ENCODE measurements at regions not wholly inside any gene's neighbourhood (a gene's known extent, or its start where the extent isn't known, plus 50 kb on each side); places are given as distances from the start of the nearest gene placed in this dataset.

DNA sequence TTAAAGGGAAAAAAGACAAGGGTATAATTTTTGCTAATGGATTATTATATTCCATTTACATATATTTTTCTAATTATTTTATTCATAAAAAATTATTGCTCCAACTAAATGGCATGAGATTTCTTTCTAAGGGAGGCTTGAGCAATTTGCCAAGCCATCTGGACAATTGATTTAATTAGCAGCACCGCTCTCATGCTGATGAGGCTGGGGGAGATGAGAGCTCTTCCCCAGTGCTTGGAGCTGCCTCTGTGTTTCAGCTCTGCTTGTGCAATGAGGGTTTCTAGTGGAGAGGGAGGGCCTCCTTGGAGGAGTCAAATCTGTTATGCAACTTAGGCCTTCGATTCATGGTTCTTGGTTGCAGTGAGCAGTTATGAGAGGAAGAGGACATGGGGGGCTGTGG lies 574.3 kb downstream of the TCERG1L start:
- Histone ChIP-seq H3K4me1 (ENCODE audit: control insufficient read depth, extremely low read depth, insufficient read depth, low read length) (no peaks in the 10 kb centered on the region), H3K27ac (ENCODE audit: control insufficient read depth, insufficient read depth, low read length) (no peak overlapping the region), H3K9me3 (ENCODE audit: control insufficient read depth, low read depth, low read length) (peaks cover 7% of the 10 kb centered on the region), H3K9me1 (ENCODE audit: control insufficient read depth, extremely low read depth, insufficient read depth, low read length) (no peaks in the 10 kb centered on the region), H3K79me2 (ENCODE audit: control insufficient read depth, insufficient read depth, low read length) (no peaks in the 10 kb centered on the region), H2AFZ (ENCODE audit: control insufficient read depth, low read length) (no peak overlapping the region), H3K4me2 (ENCODE audit: control insufficient read depth, extremely low read depth, insufficient read depth, low read depth, low read length) (no peak overlapping the region), H3K9ac (ENCODE audit: control insufficient read depth, extremely low read depth, insufficient read depth, low read length) (no peak overlapping the region), H4K20me1 (ENCODE audit: control insufficient read depth, extremely low read depth, insufficient read depth, low read length) (no peaks in the 10 kb centered on the region), H3K27me3 (ENCODE audit: control insufficient read depth, extremely low read depth, insufficient read depth, low read length) (no peaks in the 10 kb centered on the region), H3K4me3 (ENCODE audit: control insufficient read depth in 2 of 3, extremely low read depth in 1 of 3, insufficient read depth in 2 of 3, low read depth in 1 of 3, low read length in 3 of 3) (no peak overlapping the region), H3K36me3 (ENCODE audit: control insufficient read depth in 2 of 2, extremely low read depth in 1 of 2, insufficient read depth in 2 of 2, low read length in 2 of 2) (no peaks in the 10 kb centered on the region)
- dilution Hi-C loops (cut with MboI; ENCODE audit: extremely low pct_ligation_motif_present, low sequenced_read_pairs), result no loop called here
- DNase-seq (ENCODE audit: low read depth, low spot score) (no peak), FAIRE-seq (no peak)
- TF ChIP-seq, protein P1, sequence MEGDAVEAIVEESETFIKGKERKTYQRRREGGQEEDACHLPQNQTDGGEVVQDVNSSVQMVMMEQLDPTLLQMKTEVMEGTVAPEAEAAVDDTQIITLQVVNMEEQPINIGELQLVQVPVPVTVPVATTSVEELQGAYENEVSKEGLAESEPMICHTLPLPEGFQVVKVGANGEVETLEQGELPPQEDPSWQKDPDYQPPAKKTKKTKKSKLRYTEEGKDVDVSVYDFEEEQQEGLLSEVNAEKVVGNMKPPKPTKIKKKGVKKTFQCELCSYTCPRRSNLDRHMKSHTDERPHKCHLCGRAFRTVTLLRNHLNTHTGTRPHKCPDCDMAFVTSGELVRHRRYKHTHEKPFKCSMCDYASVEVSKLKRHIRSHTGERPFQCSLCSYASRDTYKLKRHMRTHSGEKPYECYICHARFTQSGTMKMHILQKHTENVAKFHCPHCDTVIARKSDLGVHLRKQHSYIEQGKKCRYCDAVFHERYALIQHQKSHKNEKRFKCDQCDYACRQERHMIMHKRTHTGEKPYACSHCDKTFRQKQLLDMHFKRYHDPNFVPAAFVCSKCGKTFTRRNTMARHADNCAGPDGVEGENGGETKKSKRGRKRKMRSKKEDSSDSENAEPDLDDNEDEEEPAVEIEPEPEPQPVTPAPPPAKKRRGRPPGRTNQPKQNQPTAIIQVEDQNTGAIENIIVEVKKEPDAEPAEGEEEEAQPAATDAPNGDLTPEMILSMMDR (optimal IDR thresholded peaks at IDR 0.05 in 1 of 3, IDR thresholded peaks at IDR 0.05 in 1 of 3, conservative IDR thresholded peaks at IDR 0.05 in 1 of 3; ENCODE audit: extremely low read depth in 1 of 3, insufficient read depth in 2 of 3, low read length in 3 of 3), result no peak
- TF ChIP-seq EZH2 (IDR thresholded peaks at IDR 0.05; ENCODE audit: low read length), result no peak

DNA sequence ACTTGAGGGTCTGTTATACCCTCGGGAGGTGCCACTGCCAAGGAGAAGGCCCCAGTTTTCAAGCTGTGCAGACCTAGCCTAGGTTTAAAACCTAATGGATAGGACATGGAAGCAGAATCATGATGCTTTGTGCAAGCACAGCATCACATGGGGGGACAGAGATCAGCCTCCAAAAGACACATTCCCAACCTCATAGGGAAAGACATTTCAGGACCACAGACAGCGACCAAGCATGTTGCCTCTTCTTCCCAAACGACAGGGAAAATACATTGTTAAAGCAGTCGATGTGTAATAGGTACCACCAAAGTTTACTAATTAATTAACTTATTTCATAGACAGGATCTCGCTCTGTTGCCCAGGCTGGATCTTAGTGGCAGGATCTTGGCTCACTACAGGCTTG lies 573.9 kb downstream of the TCERG1L start:
- no peaks in the 10 kb centered on the region for H4K20me1 ChIP-seq (ENCODE audit: control insufficient read depth, extremely low read depth, insufficient read depth, low read length)
- peaks cover 7% of the 10 kb centered on the region for H3K9me3 ChIP-seq (ENCODE audit: control insufficient read depth, low read depth, low read length)
- H3K4me3 ChIP-seq (ENCODE audit: control insufficient read depth in 2 of 3, extremely low read depth in 1 of 3, insufficient read depth in 2 of 3, low read depth in 1 of 3, low read length in 3 of 3), result no peak overlapping the region
- H3K27ac ChIP-seq (ENCODE audit: control insufficient read depth, insufficient read depth, low read length), result no peak overlapping the region
- H2AFZ ChIP-seq (ENCODE audit: control insufficient read depth, low read length), result no peak overlapping the region
- H3K79me2 ChIP-seq (ENCODE audit: control insufficient read depth, insufficient read depth, low read length), result no peaks in the 10 kb centered on the region
- TF ChIP-seq EZH2 (IDR thresholded peaks at IDR 0.05; ENCODE audit: low read length), result no peak
- H3K4me1 ChIP-seq (ENCODE audit: control insufficient read depth, extremely low read depth, insufficient read depth, low read length), result no peaks in the 10 kb centered on the region
- no peak overlapping the region for H3K4me2 ChIP-seq (ENCODE audit: control insufficient read depth, extremely low read depth, insufficient read depth, low read depth, low read length)
- no peak overlapping the region for H3K9ac ChIP-seq (ENCODE audit: control insufficient read depth, extremely low read depth, insufficient read depth, low read length)
- no peak for DNase-seq (ENCODE audit: low read depth, low spot score)
- H3K36me3 ChIP-seq (ENCODE audit: control insufficient read depth in 2 of 2, extremely low read depth in 1 of 2, insufficient read depth in 2 of 2, low read length in 2 of 2), result no peaks in the 10 kb centered on the region
- H3K9me1 ChIP-seq (ENCODE audit: control insufficient read depth, extremely low read depth, insufficient read depth, low read length), result no peaks in the 10 kb centered on the region
- dilution Hi-C loops (cut with MboI; ENCODE audit: extremely low pct_ligation_motif_present, low sequenced_read_pairs), result no loop called here
- no peaks in the 10 kb centered on the region for H3K27me3 ChIP-seq (ENCODE audit: control insufficient read depth, extremely low read depth, insufficient read depth, low read length)
- no peak for FAIRE-seq

DNA sequence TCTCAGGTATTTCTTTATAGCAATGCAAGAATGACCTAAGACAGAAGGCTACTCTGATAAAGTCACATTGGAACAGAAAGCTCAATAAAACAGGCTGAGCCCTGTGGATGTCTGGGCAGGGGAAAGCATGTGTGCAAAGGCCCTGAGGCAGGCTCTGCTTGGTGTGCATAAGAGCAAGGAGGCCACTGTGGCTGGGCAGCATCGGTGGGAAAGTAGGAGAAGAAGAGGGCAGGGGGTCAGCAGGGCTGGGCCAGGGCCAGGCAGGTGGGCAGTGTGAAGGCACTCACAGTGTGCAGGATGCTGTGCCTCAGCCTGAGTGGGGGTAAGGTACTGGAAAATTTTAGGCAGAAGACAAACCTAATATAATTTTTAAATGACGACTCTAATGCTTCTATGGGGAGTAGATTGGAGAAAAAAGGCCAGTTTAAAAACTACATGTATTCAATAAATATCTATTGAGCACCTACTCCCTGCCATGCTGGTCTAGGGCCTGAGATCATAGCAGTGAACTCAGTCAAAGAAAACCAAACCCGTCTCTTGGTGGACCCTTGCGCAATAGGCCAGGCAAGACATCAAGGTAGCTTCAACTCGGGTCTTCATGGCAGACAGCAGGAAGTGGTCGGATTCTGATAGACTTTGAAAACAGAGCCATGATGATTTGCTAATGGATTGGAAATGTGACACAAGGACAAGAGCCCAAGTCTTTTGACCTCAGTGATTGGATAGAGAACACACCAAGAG lies 572.3 kb downstream of the TCERG1L start:
- no peaks in the 10 kb centered on the region for H3K79me2 ChIP-seq (ENCODE audit: control insufficient read depth, insufficient read depth, low read length)
- TF ChIP-seq, protein P1 (optimal IDR thresholded peaks at IDR 0.05 in 1 of 3, IDR thresholded peaks at IDR 0.05 in 1 of 3, conservative IDR thresholded peaks at IDR 0.05 in 1 of 3; ENCODE audit: extremely low read depth in 1 of 3, insufficient read depth in 2 of 3, low read length in 3 of 3), result no peak
- TF ChIP-seq EZH2 (IDR thresholded peaks at IDR 0.05; ENCODE audit: low read length), result no peak
- no peaks in the 10 kb centered on the region for H3K4me1 ChIP-seq (ENCODE audit: control insufficient read depth, extremely low read depth, insufficient read depth, low read length)
- H3K4me2 ChIP-seq (ENCODE audit: control insufficient read depth, extremely low read depth, insufficient read depth, low read depth, low read length), result no peak overlapping the region
- dilution Hi-C loops (cut with MboI; ENCODE audit: extremely low pct_ligation_motif_present, low sequenced_read_pairs), result no loop called here
- H3K36me3 ChIP-seq (ENCODE audit: control insufficient read depth in 2 of 2, extremely low read depth in 1 of 2, insufficient read depth in 2 of 2, low read length in 2 of 2), result no peaks in the 10 kb centered on the region
- H3K27me3 ChIP-seq (ENCODE audit: control insufficient read depth, extremely low read depth, insufficient read depth, low read length), result no peaks in the 10 kb centered on the region
- no peak overlapping the region for H2AFZ ChIP-seq (ENCODE audit: control insufficient read depth, low read length)
- H3K9me3 ChIP-seq (ENCODE audit: control insufficient read depth, low read depth, low read length), result peaks cover 10% of the 10 kb centered on the region
- H3K27ac ChIP-seq (ENCODE audit: control insufficient read depth, insufficient read depth, low read length), result no peak overlapping the region
- no peak overlapping the region for H3K4me3 ChIP-seq (ENCODE audit: control insufficient read depth in 2 of 3, extremely low read depth in 1 of 3, insufficient read depth in 2 of 3, low read depth in 1 of 3, low read length in 3 of 3)
- H3K9me1 ChIP-seq (ENCODE audit: control insufficient read depth, extremely low read depth, insufficient read depth, low read length), result no peaks in the 10 kb centered on the region
- H4K20me1 ChIP-seq (ENCODE audit: control insufficient read depth, extremely low read depth, insufficient read depth, low read length), result no peaks in the 10 kb centered on the region
- no peak for FAIRE-seq
- H3K9ac ChIP-seq (ENCODE audit: control insufficient read depth, extremely low read depth, insufficient read depth, low read length), result no peak overlapping the region
- DNase-seq (ENCODE audit: low read depth, low spot score), result no peak
